SK-N-SH treated with all-trans-retinoic acid at 6 μM for 48 hours (cell line): ENCODE measurements at regions not wholly inside any gene's neighbourhood (a gene's known extent, or its start where the extent isn't known, plus 50 kb on each side); places are given as distances from the start of the nearest gene placed in this dataset.

Source experiments
- ATAC-seq: fragments of 200-7000 bp; cut with Tn5 transposase; 3 replicates; pipeline ENCODE4 v1.9.1; 2020; ENCODE audit warnings: mild to moderate bottlenecking, moderate library complexity
- ARNTL ChIP-seq: fragments of 450-650 bp; formaldehyde crosslinking; IDR thresholded peaks from 2 replicates; pipeline ENCODE4 v1.5.0; 2020; ENCODE audit warnings: low read depth, mild to moderate bottlenecking, moderate library complexity, borderline replicate concordance
- CSDC2 ChIP-seq: fragments of 250-450 bp; sonication (Bioruptor Pico); IDR thresholded peaks from 2 replicates; pipeline ENCODE4 v1.5.0; 2020; ENCODE audit warnings: mild to moderate bottlenecking, moderate library complexity
- ESRRG ChIP-seq: fragments of 250-450 bp; sonication (Bioruptor Pico); IDR thresholded peaks from 2 replicates; pipeline ENCODE4 v1.6.1; 2021; ENCODE audit warnings: mild to moderate bottlenecking
- GLIS3 ChIP-seq: fragments of 250-450 bp; sonication (Bioruptor Pico); IDR thresholded peaks from 2 replicates; pipeline ENCODE4 v1.5.0; 2020; ENCODE audit warnings: mild to moderate bottlenecking, moderate library complexity
- ISL1 ChIP-seq: fragments of 250-450 bp; sonication (Bioruptor Pico); IDR thresholded peaks from 2 replicates; pipeline ENCODE4 v2.1.2; 2022; ENCODE audit warnings: mild to moderate bottlenecking, moderate library complexity
- OSR1 ChIP-seq: fragments of 250-450 bp; sonication (Bioruptor Pico); IDR thresholded peaks from 2 replicates; pipeline ENCODE4 v1.8.0; 2022; ENCODE audit warnings: moderate library complexity, mild to moderate bottlenecking, inconsistent platforms
- SNAI2 ChIP-seq: fragments of 250-450 bp; sonication (Bioruptor Pico); IDR thresholded peaks from 2 replicates; pipeline ENCODE4 v1.5.0; 2020; ENCODE audit warnings: mild to moderate bottlenecking, moderate library complexity
- TCF4 ChIP-seq: fragments of 250-450 bp; sonication (Bioruptor Pico); IDR thresholded peaks from 2 replicates; pipeline ENCODE4 v1.8.0; 2021; ENCODE audit warnings: mild to moderate bottlenecking, moderate library complexity, borderline replicate concordance
- TOX ChIP-seq: fragments of 250-450 bp; sonication (Bioruptor Pico); IDR thresholded peaks from 2 replicates; pipeline ENCODE4 v1.8.0; 2021; ENCODE audit warnings: mild to moderate bottlenecking, moderate library complexity, borderline replicate concordance
- ZC3H10 ChIP-seq: fragments of 250-450 bp; sonication (Bioruptor Pico); IDR thresholded peaks from 2 replicates; pipeline ENCODE4 v1.5.1; 2021; ENCODE audit warnings: mild to moderate bottlenecking, moderate library complexity
- ZFP3 ChIP-seq: fragments of 250-450 bp; sonication (Bioruptor Pico); IDR thresholded peaks from 2 replicates; pipeline ENCODE4 v1.5.0; 2020; ENCODE audit warnings: mild to moderate bottlenecking, moderate library complexity
- ZFP30 ChIP-seq: fragments of 450-650 bp; formaldehyde crosslinking; IDR thresholded peaks from 2 replicates; pipeline ENCODE4 v1.5.0; 2022; ENCODE audit warnings: mild to moderate bottlenecking, moderate library complexity
- ZNF565 ChIP-seq: fragments of 450-650 bp; formaldehyde crosslinking; conservative IDR thresholded peaks from 2 replicates; pipeline ENCODE4 v1.5.0; 2020; ENCODE audit warnings: low read depth, mild to moderate bottlenecking, moderate library complexity
- ZNF70 ChIP-seq: fragments of 450-650 bp; formaldehyde crosslinking; IDR thresholded peaks from 2 replicates; pipeline ENCODE4 v1.5.0; 2020; ENCODE audit warnings: mild to moderate bottlenecking, moderate library complexity
- ZNF8 ChIP-seq: fragments of 450-650 bp; formaldehyde crosslinking; IDR thresholded peaks from 2 replicates; pipeline ENCODE4 v1.5.0; 2020; ENCODE audit warnings: mild to moderate bottlenecking, moderate library complexity
- TF ChIP-seq, protein P1 (sequence below): fragments of 250-450 bp; sonication (Bioruptor Pico); IDR thresholded peaks from 2 replicates; pipeline ENCODE4 v1.5.1; 2021; ENCODE audit warnings: mild to moderate bottlenecking, moderate library complexity
- TF ChIP-seq, protein P2 (sequence below): fragments of 250-450 bp; sonication (Bioruptor Pico); IDR thresholded peaks from 2 replicates; pipeline ENCODE4 v1.5.1; 2020; ENCODE audit warnings: low read depth, mild to moderate bottlenecking, moderate library complexity
- TF ChIP-seq, protein P3 (sequence below): fragments of 250-450 bp; sonication (Bioruptor Pico); IDR thresholded peaks from 2 replicates; pipeline ENCODE4 v1.8.0; 2021; ENCODE audit warnings: low read depth, mild to moderate bottlenecking, moderate library complexity, borderline replicate concordance
- TF ChIP-seq, protein P4 (sequence below): fragments of 250-450 bp; sonication (Bioruptor Pico); IDR thresholded peaks from 2 replicates; pipeline ENCODE4 v1.5.0; 2020; ENCODE audit warnings: mild to moderate bottlenecking, moderate library complexity
- TF ChIP-seq, protein P5 (sequence below): fragments of 250-450 bp; sonication (Bioruptor Pico); IDR thresholded peaks from 2 replicates; pipeline ENCODE4 v1.8.0; 2020; ENCODE audit warnings: mild to moderate bottlenecking, moderate library complexity, borderline replicate concordance

DNA sequence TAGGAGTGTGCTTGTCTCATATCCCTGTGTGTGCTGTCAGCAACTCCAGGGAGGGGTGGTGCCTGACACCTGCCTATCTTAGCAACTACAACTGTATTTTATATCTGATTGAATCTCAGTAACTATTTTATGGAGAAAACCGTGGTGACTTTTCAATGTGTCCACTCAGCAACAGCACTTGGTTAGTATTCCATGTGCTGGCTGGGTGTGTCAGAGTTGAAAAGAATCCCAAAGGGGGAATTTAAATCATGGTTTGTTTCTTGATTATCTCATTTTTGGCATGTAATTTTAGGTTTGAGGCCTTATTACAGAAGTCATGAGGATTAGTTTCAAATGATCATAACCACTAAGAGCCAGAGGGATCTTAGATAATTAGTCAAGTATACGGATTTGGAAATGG lies 425.7 kb upstream of the FZD8 start:
- TF ChIP-seq ZNF8 (CRISPR knock-in tag) = no peak
- TF ChIP-seq, protein P1, sequence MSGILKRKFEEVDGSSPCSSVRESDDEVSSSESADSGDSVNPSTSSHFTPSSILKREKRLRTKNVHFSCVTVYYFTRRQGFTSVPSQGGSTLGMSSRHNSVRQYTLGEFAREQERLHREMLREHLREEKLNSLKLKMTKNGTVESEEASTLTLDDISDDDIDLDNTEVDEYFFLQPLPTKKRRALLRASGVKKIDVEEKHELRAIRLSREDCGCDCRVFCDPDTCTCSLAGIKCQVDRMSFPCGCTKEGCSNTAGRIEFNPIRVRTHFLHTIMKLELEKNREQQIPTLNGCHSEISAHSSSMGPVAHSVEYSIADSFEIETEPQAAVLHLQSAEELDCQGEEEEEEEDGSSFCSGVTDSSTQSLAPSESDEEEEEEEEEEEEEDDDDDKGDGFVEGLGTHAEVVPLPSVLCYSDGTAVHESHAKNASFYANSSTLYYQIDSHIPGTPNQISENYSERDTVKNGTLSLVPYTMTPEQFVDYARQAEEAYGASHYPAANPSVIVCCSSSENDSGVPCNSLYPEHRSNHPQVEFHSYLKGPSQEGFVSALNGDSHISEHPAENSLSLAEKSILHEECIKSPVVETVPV (CRISPR knock-in tag) = no peak
- no peak for TF ChIP-seq TOX
- TF ChIP-seq ARNTL (CRISPR knock-in tag) = no peak
- TF ChIP-seq, protein P2, sequence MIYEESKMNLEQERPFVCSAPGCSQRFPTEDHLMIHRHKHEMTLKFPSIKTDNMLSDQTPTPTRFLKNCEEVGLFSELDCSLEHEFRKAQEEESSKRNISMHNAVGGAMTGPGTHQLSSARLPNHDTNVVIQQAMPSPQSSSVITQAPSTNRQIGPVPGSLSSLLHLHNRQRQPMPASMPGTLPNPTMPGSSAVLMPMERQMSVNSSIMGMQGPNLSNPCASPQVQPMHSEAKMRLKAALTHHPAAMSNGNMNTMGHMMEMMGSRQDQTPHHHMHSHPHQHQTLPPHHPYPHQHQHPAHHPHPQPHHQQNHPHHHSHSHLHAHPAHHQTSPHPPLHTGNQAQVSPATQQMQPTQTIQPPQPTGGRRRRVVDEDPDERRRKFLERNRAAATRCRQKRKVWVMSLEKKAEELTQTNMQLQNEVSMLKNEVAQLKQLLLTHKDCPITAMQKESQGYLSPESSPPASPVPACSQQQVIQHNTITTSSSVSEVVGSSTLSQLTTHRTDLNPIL = no peak
- TF ChIP-seq ZFP30 = no peak
- no peak for TF ChIP-seq ZNF565
- TF ChIP-seq ZFP3 (CRISPR knock-in tag) = no peak
- no peak for TF ChIP-seq GLIS3 (CRISPR knock-in tag)
- TF ChIP-seq TCF4 (CRISPR knock-in tag) = no peak
- no peak for TF ChIP-seq ZNF70 (CRISPR knock-in tag)
- no peak for TF ChIP-seq CSDC2 (CRISPR knock-in tag)
- TF ChIP-seq ISL1 (CRISPR knock-in tag) = no peak
- TF ChIP-seq ESRRG = no peak
- no peak for TF ChIP-seq ZC3H10 (CRISPR knock-in tag)
- TF ChIP-seq SNAI2 (CRISPR knock-in tag) = no peak
- TF ChIP-seq, protein P3, sequence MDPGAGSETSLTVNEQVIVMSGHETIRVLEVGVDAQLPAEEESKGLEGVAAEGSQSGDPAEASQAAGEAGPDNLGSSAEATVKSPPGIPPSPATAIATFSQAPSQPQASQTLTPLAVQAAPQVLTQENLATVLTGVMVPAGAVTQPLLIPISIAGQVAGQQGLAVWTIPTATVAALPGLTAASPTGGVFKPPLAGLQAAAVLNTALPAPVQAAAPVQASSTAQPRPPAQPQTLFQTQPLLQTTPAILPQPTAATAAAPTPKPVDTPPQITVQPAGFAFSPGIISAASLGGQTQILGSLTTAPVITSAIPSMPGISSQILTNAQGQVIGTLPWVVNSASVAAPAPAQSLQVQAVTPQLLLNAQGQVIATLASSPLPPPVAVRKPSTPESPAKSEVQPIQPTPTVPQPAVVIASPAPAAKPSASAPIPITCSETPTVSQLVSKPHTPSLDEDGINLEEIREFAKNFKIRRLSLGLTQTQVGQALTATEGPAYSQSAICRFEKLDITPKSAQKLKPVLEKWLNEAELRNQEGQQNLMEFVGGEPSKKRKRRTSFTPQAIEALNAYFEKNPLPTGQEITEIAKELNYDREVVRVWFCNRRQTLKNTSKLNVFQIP (CRISPR knock-in tag) = no peak
- no peak for ATAC-seq

DNA sequence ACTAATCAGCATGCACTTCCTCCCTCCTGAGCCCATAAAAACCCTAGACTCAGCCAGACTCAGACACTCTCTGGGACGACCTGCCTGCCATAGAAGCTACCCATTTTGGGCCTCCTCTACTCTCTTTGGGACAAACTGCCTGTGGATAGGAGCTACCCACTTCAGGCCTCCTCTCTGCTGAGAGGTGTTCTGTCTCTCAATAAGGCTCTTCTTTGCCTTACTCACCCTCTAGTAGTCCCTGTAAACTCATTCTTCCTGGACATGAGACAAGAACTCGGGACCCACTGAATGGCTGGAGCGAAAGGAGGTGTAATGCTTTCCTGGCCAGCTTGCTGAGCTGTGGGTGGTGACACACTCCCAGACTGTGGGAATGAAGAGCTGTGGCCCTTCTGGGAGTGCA lies 424.8 kb upstream of the FZD8 start:
- TF ChIP-seq ARNTL (CRISPR knock-in tag) (no peak), TCF4 (CRISPR knock-in tag) (no peak), ZFP30 (no peak), CSDC2 (CRISPR knock-in tag) (no peak), ESRRG (no peak), ZNF70 (CRISPR knock-in tag) (no peak)
- TF ChIP-seq, protein P4, sequence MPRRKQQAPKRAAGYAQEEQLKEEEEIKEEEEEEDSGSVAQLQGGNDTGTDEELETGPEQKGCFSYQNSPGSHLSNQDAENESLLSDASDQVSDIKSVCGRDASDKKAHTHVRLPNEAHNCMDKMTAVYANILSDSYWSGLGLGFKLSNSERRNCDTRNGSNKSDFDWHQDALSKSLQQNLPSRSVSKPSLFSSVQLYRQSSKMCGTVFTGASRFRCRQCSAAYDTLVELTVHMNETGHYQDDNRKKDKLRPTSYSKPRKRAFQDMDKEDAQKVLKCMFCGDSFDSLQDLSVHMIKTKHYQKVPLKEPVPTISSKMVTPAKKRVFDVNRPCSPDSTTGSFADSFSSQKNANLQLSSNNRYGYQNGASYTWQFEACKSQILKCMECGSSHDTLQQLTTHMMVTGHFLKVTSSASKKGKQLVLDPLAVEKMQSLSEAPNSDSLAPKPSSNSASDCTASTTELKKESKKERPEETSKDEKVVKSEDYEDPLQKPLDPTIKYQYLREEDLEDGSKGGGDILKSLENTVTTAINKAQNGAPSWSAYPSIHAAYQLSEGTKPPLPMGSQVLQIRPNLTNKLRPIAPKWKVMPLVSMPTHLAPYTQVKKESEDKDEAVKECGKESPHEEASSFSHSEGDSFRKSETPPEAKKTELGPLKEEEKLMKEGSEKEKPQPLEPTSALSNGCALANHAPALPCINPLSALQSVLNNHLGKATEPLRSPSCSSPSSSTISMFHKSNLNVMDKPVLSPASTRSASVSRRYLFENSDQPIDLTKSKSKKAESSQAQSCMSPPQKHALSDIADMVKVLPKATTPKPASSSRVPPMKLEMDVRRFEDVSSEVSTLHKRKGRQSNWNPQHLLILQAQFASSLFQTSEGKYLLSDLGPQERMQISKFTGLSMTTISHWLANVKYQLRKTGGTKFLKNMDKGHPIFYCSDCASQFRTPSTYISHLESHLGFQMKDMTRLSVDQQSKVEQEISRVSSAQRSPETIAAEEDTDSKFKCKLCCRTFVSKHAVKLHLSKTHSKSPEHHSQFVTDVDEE = no peak
- TF ChIP-seq, protein P5, sequence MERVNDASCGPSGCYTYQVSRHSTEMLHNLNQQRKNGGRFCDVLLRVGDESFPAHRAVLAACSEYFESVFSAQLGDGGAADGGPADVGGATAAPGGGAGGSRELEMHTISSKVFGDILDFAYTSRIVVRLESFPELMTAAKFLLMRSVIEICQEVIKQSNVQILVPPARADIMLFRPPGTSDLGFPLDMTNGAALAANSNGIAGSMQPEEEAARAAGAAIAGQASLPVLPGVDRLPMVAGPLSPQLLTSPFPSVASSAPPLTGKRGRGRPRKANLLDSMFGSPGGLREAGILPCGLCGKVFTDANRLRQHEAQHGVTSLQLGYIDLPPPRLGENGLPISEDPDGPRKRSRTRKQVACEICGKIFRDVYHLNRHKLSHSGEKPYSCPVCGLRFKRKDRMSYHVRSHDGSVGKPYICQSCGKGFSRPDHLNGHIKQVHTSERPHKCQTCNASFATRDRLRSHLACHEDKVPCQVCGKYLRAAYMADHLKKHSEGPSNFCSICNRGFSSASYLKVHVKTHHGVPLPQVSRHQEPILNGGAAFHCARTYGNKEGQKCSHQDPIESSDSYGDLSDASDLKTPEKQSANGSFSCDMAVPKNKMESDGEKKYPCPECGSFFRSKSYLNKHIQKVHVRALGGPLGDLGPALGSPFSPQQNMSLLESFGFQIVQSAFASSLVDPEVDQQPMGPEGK (CRISPR knock-in tag) = no peak
- TF ChIP-seq, protein P3 (CRISPR knock-in tag) = no peak
- no peak for ATAC-seq

DNA sequence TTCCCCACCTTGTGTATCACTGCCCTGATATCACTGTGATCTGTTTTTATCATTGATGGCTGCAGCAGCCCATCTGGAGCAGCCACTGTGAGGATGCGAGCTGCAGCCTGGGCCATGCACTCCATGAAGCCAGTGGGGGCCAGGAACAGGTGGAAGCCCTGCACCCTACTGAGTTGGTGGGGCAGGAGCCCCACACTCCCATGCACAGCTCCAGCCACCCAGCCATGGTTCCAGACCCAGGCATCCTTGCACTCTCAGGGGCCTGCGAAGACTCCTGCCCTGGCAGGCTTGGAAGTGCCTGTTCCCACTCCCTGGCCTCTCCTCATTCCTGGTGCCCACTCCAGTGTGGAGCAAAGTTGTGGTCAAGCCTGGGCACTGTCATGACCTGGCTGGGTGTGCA lies 424.0 kb upstream of the FZD8 start:
- ATAC-seq = no peak
- no peak for TF ChIP-seq ESRRG
- no peak for TF ChIP-seq OSR1 (CRISPR knock-in tag)
- no peak for TF ChIP-seq CSDC2 (CRISPR knock-in tag)
- TF ChIP-seq SNAI2 (CRISPR knock-in tag) = no peak
